Spleen (tissue), 11 donors: ENCODE measurements at regions not wholly inside any gene's neighbourhood (a gene's known extent, or its start where the extent isn't known, plus 50 kb on each side); places are given as distances from the start of the nearest gene placed in this dataset.

Experiments used
- DNase-seq: peaks from one replicate; pipeline ENCODE4 v3.0.0-alpha.2; 2020
- H3K27ac ChIP-seq, 8 donors: fragments of 200-600 bp; sonication (generic) in 7 of 8; 1 replicate in 4 of 8; 2 replicates in 4 of 8; pipeline versions ENCODE4 v1.5.0 to v1.8.0; 2016 to 2021; ENCODE audit warnings: inconsistent platforms in 4 of 8, mild to moderate bottlenecking in 4 of 8, moderate library complexity in 1 of 8
- H3K27me3 ChIP-seq, 7 donors: fragments of 200-600 bp; sonication (generic) in 6 of 7; replicated peaks in 1 of 7; 1 replicate in 4 of 7; 2 replicates in 3 of 7; pipeline versions ENCODE4 v1.5.0 to v1.8.0; 2016 to 2021; ENCODE audit warnings: inconsistent platforms in 3 of 7, mild to moderate bottlenecking in 1 of 7
- H3K36me3 ChIP-seq, 6 donors: fragments of 200-600 bp; sonication (generic) in 5 of 6; 1 replicate in 4 of 6; 2 replicates in 2 of 6; pipeline versions ENCODE4 v1.5.0 to v1.8.0; 2016 to 2021; ENCODE audit warnings: inconsistent platforms in 2 of 6
- H3K4me1 ChIP-seq, 6 donors: fragments of 200-600 bp; sonication (generic) in 5 of 6; 1 replicate in 3 of 6; 2 replicates in 3 of 6; pipeline versions ENCODE4 v1.5.0 to v1.8.0; 2016 to 2021; ENCODE audit warnings: inconsistent platforms in 3 of 6
- H3K4me3 ChIP-seq, 8 donors: fragments of 200-600 bp; sonication (generic) in 7 of 8; 1 replicate in 4 of 8; 2 replicates in 4 of 8; pipeline versions ENCODE4 v1.5.0 to v1.8.0; 2016 to 2021; ENCODE audit warnings: inconsistent platforms in 4 of 8, mild to moderate bottlenecking in 4 of 8, moderate library complexity in 2 of 8
- H3K9me3 ChIP-seq, 8 donors: fragments of 200-600 bp; sonication (generic) in 7 of 8; 1 replicate in 4 of 8; 2 replicates in 4 of 8; pipeline versions ENCODE4 v1.5.0 to v1.8.0; 2016 to 2021; ENCODE audit warnings: inconsistent platforms in 4 of 8
- POLR2A ChIP-seq, 3 donors: fragments of 450-650 bp; IDR thresholded peaks; one replicate each; pipeline ENCODE4 v1.5.1; 2017; ENCODE audit warnings: antibody characterized with exemption in 3 of 3, mild to moderate bottlenecking in 1 of 3
- POLR2AphosphoS5 ChIP-seq, 3 donors: sonication (generic); formaldehyde crosslinking; IDR thresholded peaks; one replicate each; pipeline ENCODE4 v1.5.1; 2017; ENCODE audit warnings: antibody characterized with exemption in 3 of 3
- WGBS, 5 donors: extraction: QIAGEN DNeasy Blood & Tissue Kit in 3 of 5; methylation state at CpG; one replicate each; pipeline versions ENCODE4 v1.1.5 to v1.1.7; 2013 to 2018; 5-methylcytosine and 5-hydroxymethylcytosine counted together
- intact Hi-C: fragments of 100-400 bp; cut with DNase I; formaldehyde crosslinking; loops from one replicate; pipeline ENCODE4 v1.15.0; 2023; ENCODE audit warnings: low total_unique reads
- TF ChIP-seq, protein P1 (sequence below), 11 experiments: fragments of 200-600 bp in 7 of 11; fragments of 450-650 bp in 4 of 11; sonication (generic) in 4 of 11; IDR thresholded peaks in 8 of 11; conservative IDR thresholded peaks in 3 of 11; 1 replicate in 7 of 11; 2 replicates in 4 of 11; pipeline versions ENCODE4 v1.4.0 to v1.8.0; 2016 to 2021; ENCODE audit warnings: antibody characterized with exemption in 11 of 11, inconsistent platforms in 4 of 11, mild to moderate bottlenecking in 1 of 11
- donor health status: healthy with polysubstance abuse.
- donor health status: DM: no; HTN: no; CAD: no; lungs with moderate emphysema.
- donor health status: DM: no; HTN: no; CAD: no.
- donor health status: Bipolar disorder and iron deficiency.
- donor health status: healthy.
- donor health status: DM: no; HTN: no; CAD: no.
- donor health status: DM: yes; HTN: yes; CAD: no.

DNA sequence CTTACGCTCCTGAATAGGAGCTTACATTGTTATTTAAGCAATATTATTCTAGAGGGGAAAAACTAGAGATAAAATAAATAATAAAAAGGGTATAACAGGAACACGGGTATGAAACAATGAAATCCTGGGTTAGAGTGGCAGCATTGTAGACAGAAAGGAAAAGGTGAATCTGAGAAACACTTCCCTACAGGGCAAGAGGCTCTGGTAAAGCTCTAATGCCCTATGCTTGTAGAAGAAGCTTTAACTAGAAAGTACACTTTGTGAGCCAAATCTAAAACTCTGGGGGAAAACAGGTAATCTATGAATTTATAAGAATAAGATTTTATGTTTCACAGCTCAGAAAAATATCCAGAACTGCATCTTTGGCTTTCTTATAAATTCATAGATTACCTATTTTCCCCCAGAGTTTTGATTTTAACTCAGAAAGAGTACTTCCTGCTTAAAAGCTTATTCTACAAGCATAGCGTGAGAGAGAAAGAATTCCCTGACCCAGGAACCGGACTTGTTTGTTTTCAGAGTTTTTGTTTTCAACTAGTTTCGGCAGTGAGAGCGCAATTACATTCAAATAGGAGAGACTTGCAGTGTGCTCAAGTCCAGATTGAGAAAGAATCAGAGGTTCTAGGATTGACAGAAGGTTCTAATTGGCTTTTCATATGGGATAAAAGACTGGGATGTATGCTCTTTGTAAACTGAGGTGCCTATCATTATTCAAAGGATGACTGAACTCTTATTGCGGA, 651.0 kb upstream of the RORB start:
- no peaks in the 10 kb centered on the region for H3K36me3 ChIP-seq
- no peak overlapping the region for H3K27ac ChIP-seq
- TF ChIP-seq, protein P1, sequence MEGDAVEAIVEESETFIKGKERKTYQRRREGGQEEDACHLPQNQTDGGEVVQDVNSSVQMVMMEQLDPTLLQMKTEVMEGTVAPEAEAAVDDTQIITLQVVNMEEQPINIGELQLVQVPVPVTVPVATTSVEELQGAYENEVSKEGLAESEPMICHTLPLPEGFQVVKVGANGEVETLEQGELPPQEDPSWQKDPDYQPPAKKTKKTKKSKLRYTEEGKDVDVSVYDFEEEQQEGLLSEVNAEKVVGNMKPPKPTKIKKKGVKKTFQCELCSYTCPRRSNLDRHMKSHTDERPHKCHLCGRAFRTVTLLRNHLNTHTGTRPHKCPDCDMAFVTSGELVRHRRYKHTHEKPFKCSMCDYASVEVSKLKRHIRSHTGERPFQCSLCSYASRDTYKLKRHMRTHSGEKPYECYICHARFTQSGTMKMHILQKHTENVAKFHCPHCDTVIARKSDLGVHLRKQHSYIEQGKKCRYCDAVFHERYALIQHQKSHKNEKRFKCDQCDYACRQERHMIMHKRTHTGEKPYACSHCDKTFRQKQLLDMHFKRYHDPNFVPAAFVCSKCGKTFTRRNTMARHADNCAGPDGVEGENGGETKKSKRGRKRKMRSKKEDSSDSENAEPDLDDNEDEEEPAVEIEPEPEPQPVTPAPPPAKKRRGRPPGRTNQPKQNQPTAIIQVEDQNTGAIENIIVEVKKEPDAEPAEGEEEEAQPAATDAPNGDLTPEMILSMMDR (IDR thresholded peaks at IDR 0.05 in 8 of 11, conservative IDR thresholded peaks at IDR 0.05 in 3 of 11) = no peak
- TF ChIP-seq POLR2A (IDR thresholded peaks at IDR 0.05) (no peak), POLR2AphosphoS5 (IDR thresholded peaks at IDR 0.05) (no peak)
- no peaks in the 10 kb centered on the region for H3K9me3 ChIP-seq
- no peak for DNase-seq
- H3K27me3 ChIP-seq = no peaks in the 10 kb centered on the region
- intact Hi-C loops = no loop called here
- 72 to 78% (median 75%) methylated on average over 7 of the region's 7 CpGs for WGBS, 5 donors
- no peaks in the 10 kb centered on the region for H3K4me1 ChIP-seq
- H3K4me3 ChIP-seq = no peak overlapping the region

DNA sequence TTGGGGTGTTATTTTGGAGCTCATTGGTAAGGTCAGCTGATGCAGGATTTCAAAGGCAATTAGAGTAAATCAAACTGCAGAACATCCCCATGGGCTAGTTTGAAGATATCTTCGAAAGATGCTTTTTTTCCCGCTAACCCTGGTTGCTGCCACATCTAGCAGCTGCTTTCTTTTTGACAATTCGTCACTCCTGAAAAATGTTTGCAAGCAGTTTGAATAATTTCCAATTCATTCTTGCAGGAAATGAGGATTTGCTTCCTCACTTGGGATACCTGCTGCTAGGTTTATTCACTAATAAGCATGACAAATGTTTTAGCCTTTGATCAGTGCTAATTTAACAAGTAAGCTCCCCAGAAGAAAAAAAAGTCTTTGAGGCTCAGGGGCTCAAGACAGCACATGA, 649.6 kb upstream of the RORB start:
- Histone ChIP-seq H3K9me3 (no peaks in the 10 kb centered on the region), H3K36me3 (no peaks in the 10 kb centered on the region), H3K27me3 (no peaks in the 10 kb centered on the region), H3K4me3 (no peak overlapping the region), H3K4me1 (no peaks in the 10 kb centered on the region), H3K27ac (no peak overlapping the region)
- TF ChIP-seq POLR2A (IDR thresholded peaks at IDR 0.05) (no peak), POLR2AphosphoS5 (IDR thresholded peaks at IDR 0.05) (no peak)
- TF ChIP-seq, protein P1 (IDR thresholded peaks at IDR 0.05 in 8 of 11, conservative IDR thresholded peaks at IDR 0.05 in 3 of 11) = no peak
- WGBS, 5 donors = 51 to 66% (median 64%) methylated on average over 3 of the region's 3 CpGs
- DNase-seq = no peak
- intact Hi-C loops = no loop called here

DNA sequence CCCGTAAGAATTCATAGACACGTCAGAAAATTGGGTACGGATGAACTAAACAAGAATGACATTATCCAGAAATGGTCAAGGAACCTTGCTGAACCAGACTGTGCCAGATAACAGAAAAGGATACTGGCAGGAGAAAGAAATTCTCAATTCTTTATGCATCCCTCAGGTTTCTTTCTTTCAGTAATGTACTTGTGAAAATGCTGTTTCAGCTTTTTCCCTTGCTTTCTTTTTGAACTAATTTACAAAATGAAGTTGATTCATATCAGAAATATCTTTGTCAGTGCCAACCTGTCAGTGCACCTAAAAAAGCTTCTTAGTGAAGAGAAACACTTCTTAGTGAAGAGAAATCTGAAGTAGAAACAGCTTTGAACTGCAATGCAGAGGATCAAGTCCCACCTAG, 643.6 kb upstream of the RORB start:
- Histone ChIP-seq H3K27me3 (no peaks in the 10 kb centered on the region), H3K4me1 (no peaks in the 10 kb centered on the region), H3K4me3 (no peak overlapping the region), H3K9me3 (no peaks in the 10 kb centered on the region), H3K36me3 (no peaks in the 10 kb centered on the region), H3K27ac (no peak overlapping the region)
- DNase-seq = no peak
- WGBS, 5 donors = 80 to 90% (median 87%) methylated on average over 3 of the region's 3 CpGs
- TF ChIP-seq POLR2A (IDR thresholded peaks at IDR 0.05) (no peak), POLR2AphosphoS5 (IDR thresholded peaks at IDR 0.05) (no peak)
- TF ChIP-seq, protein P1 (IDR thresholded peaks at IDR 0.05 in 8 of 11, conservative IDR thresholded peaks at IDR 0.05 in 3 of 11) = no peak
- intact Hi-C loops = no loop called here

DNA sequence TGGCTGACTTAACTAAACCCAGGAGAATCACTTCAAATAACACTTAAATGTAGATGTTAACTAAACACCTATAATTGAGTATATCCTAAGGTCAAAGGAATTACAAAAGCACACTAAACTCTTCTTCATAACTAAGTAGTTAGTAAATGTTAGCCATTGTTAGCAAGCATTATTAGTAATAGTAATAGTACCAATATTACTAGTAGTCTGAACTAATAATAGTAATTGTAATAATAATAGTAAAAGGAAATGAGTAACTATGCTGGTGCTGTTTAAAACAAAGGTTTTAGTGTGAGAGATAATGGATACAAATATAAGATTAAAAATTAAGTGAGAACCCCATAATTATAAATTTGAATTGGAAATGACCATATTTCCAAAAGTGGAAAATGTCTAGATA, 641.9 kb upstream of the RORB start:
- no peak overlapping the region for H3K27ac ChIP-seq
- no peaks in the 10 kb centered on the region for H3K36me3 ChIP-seq
- no peaks in the 10 kb centered on the region for H3K27me3 ChIP-seq
- DNase-seq = no peak
- H3K9me3 ChIP-seq = no peaks in the 10 kb centered on the region
- intact Hi-C loops = no loop called here
- no peaks in the 10 kb centered on the region for H3K4me1 ChIP-seq
- TF ChIP-seq, protein P1 (IDR thresholded peaks at IDR 0.05 in 8 of 11, conservative IDR thresholded peaks at IDR 0.05 in 3 of 11) = no peak
- no peak for TF ChIP-seq POLR2A (IDR thresholded peaks at IDR 0.05)
- no peak for TF ChIP-seq POLR2AphosphoS5 (IDR thresholded peaks at IDR 0.05)
- no peak overlapping the region for H3K4me3 ChIP-seq
